ENCODE measurements at regions not wholly inside any gene's neighbourhood (a gene's known extent, or its start where the extent isn't known, plus 50 kb on each side); places are given as distances from the start of the nearest gene placed in this dataset.

GRCh38 chr1:147475488-147475887 is 65.8 kb upstream of the BCL9 start:
- TF ChIP-seq CTCF (IDR thresholded peaks at IDR 0.05; ENCODE audit: poor library complexity), result no peak
- TF ChIP-seq EZH2 (IDR thresholded peaks at IDR 0.05; ENCODE audit: borderline replicate concordance), result no peak
- TF ChIP-seq EZH2phosphoT487 (IDR thresholded peaks at IDR 0.05; ENCODE audit: low read depth, severe bottlenecking, unreplicated experiment), result no peak
